A673 (cell line): ENCODE measurements at regions not wholly inside any gene's neighbourhood (a gene's known extent, or its start where the extent isn't known, plus 50 kb on each side); places are given as distances from the start of the nearest gene placed in this dataset.

ENCODE experiments used
- CTCF ChIP-seq: fragments of 300-800, 200-600 bp; sonication (generic); conservative IDR thresholded peaks from 2 replicates; pipeline ENCODE4 v1.5.1; 2017; ENCODE audit warnings: low read depth, mild to moderate bottlenecking, antibody characterized with exemption, low read length, moderate library complexity, mixed read lengths
- EZH2 ChIP-seq: fragments of 200-600 bp; sonication (generic); IDR thresholded peaks from 2 replicates; pipeline ENCODE4 v1.6.1; 2017; ENCODE audit warnings: borderline replicate concordance, low read depth, mild to moderate bottlenecking, mixed read lengths, antibody characterized with exemption, low read length; ENCODE audit not compliant: poor library complexity, severe bottlenecking

GRCh38 chr13:18992791-18993190 is 188.8 kb downstream of the TUBA3C start:
- TF ChIP-seq CTCF = no peak
- no peak for TF ChIP-seq EZH2
